Stimulated activated CD8-positive, alpha-beta memory T cell treated with anti-CD3 and anti-CD28 coated beads, Interleukin-7, amount 100 ng/mL, for 48 hours (primary cell): ENCODE measurements at regions not wholly inside any gene's neighbourhood (a gene's known extent, or its start where the extent isn't known, plus 50 kb on each side); places are given as distances from the start of the nearest gene placed in this dataset.
"Not testable (repeated sequence)": the region's sequence is repeated elsewhere in the genome, so short reads cannot be mapped to it uniquely, and the experiment has no call there.

Source experiments
- DNase-seq, 2 donors: peaks; one replicate each; pipeline ENCODE4 v3.0.0-alpha.2; 2020; ENCODE audit warnings: low read depth in 1 of 2; ENCODE audit errors: extremely low read depth in 1 of 2

- DNase-seq, result no peak
These were observed 368.6 kb upstream of the DPH6 start for GRCh38 chr15:35914573-35914972.

DNA sequence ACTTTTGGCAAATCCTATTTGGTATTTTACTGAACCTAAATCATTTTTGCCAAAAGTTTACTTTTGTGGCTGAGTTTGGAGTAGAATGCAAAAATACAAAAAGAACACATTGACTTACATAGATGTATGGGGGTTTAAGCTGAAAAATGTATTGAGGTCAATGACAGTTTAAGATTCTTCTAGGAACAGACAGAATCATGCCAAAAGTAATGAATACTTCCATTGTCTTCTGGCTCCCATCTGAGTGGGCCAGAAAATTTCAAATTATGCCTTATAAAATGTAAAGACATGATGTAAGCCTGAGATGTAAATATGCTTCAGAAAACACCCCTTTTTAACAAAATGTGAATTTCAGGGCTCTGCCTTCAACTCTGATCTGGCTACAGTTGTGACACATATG is 375.1 kb upstream of the DPH6 start:
- no peak for DNase-seq

DNA sequence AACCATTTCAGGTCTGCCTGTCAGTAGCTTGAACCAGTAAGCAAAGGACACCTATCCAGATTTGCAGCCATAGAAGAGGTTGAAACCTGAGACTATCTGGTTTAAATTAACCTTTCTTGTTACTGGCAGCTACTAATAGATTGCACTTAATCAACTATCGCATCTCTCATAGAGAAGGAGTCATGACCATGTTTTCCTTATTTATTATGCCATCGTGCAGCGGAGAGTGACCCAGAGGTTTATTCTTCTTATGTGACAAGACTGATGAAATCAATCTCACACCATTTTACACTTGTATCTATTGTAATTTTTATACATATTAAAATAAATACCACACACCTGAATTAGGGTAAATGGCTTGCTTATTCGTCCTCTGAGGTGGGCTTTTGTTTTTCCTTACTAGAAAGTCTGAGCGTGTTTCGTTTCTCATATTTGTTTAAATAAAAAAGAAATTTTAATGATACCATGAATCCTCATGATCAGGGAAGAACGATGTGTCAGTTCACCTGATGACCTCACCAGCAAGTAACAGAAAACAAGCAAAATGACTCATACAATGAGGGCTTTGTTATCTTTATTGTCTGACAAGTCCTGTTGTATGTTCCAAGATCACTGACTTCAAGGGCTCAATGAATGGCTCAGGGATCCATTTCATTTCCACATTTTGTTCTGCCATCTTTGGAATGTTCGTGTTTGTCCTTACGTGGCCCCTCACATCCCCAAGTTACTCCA is 379.5 kb upstream of the DPH6 start:
- no peak for DNase-seq

DNA sequence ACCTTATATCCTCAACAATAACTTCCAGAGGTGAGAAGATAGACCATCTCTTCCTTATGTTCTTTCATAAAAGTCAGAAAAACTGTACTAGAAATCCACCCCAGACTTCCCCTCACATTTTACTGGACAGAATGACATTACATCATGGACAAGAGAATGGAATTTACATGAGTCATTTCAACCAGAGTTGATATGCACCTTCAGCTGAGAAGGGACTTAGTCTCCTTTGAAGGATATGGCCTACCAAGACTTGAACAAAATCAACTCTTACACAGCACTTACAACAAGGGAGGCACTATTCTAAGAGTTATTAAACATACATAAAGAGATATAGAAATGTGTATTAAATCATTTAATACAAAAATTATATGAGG is 380.0 kb upstream of the DPH6 start:
- DNase-seq, result no peak

DNA sequence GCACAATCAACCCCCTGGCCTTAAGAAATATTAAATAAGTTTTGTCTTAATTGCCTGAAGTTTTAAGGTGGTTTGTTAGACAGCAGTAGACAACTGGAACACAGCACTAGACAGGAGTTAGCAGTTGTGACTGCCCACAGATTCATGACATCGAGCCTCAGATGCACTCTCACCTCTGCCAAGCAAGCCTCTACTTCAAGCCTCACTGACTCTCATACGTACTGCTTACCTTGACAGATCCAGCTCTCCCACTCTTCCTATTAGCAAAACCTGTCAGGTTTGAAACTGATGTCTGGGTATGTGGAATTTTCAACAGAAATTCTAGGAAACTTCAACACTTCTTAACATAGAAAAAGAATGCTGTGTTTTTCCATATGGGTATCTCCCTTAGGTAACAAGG is 382.9 kb upstream of the DPH6 start:
- no peak for DNase-seq

- no peak for DNase-seq
These were observed 383.9 kb upstream of the DPH6 start for GRCh38 chr15:35929740-35930444.

- no peak for DNase-seq
These were observed 385.9 kb upstream of the DPH6 start for GRCh38 chr15:35931799-35932341.

- DNase-seq, result no peak
These were observed 386.6 kb upstream of the DPH6 start for GRCh38 chr15:35932531-35932930.

DNA sequence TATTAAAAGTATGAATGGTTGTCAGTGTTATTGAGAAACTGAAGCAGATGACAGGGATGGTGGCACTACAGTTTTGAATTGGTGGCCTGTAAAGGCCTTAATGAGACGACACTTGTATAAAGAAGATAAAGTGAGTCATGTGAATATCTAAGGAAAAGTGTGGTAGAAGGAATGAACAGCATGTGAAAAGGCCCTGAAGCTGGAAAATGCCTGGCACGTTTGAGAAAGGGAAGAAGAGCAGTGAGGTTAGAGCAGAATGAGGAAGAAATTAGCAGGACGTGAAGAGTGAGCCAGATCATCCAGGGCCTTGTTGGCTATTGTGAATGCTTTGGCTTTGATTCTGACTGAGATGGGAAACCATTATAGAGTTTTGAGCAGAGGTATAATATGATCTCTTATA is 387.6 kb upstream of the DPH6 start:
- no peak for DNase-seq

- no peak for DNase-seq
These were observed 388.6 kb upstream of the DPH6 start for GRCh38 chr15:35934383-35935049.

- no peak for DNase-seq
These were observed 390.3 kb upstream of the DPH6 start for GRCh38 chr15:35936284-35936683.

DNA sequence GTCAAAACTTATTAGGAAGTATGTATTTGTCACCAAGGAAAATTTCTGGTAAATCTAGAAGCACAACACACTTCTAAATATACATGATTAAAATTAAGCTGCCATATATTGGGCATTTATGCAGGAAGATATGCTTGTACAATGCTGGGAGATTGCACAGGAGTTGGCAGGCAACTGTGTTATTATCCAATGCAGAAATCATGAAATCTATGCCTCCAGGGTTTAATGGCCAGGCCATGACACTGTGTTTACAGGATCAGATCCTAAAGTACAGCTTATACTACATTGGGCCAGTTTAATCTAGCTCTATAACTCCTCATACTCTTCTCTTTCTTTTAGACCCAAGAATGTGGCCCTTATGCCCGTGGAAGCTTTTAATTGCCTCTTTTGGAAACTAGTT is 391.4 kb upstream of the DPH6 start:
- no peak for DNase-seq

DNA sequence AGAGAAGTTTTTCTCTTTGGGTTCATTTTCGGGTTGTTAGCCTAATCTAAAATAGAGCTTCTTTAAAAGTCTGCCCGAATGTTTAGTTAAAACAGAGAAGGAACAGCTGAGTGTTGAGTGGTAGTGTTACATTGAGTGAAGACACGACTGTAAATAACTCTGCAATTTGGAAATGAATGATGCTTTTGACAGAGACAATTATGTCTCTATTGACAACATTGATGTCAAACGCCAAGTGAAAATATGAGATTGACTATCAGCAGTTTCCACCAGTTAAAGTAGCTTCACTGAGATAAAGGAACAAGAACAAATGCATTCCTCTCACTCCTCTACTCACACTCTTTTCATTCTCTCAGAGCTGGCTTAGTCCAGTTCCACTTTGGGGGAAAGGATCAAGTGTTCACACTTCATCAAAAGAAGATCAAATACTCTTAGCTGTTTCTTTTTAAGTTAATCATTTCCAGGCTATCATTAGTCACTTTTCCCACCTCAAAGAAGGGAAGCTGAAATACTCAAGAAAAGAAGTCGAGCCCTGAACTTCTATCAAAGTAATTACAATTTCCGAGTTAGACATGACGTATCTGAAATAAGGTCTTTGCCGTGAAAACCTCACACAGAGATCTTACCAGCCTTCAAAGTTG is 399.1 kb upstream of the DPH6 start:
- DNase-seq, result no peak

DNA sequence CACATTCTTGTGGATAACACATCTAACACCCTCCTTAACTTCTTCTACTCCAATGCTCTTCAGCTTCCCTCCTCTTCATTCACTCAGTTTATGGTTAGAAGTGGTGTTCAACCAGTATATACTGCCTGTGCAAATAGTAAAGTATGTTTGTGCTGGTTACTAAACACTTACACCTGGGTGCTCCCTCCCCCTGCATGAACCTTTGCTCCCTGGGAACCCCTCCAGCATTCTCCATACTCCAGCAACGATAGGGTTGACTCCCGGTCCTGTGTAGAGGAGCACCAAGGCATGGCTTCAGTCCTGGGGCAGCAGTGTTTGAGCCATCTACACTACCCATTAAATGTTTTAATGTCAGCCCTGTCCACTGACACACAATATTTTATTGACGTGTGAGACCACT is 407.5 kb upstream of the DPH6 start:
- no peak for DNase-seq

DNA sequence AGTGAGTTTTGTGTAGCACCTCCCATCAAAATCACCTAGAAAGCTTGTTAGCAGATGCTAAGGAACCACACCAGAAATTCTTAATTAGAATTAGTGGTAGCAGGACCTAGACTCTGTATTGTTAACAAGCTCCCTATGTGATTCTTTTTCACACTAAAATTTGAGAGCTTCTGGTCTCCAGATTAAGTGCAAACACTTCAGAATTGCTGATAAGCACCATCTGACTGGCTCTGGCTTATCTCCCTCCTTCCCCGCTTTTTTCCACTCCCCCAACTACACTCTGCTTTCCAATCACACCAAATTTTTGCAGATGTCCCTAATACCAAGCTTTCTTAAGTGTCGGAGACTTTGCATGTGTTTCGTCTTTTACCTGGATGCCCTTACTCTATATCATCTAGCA is 410.1 kb upstream of the DPH6 start:
- DNase-seq, result no peak

GRCh38 chr15:35958021-35958420 is 412.1 kb upstream of the DPH6 start:
- DNase-seq, result no peak

- DNase-seq, result no peak
These were observed 413.0 kb upstream of the DPH6 start for GRCh38 chr15:35958975-35959374.

DNA sequence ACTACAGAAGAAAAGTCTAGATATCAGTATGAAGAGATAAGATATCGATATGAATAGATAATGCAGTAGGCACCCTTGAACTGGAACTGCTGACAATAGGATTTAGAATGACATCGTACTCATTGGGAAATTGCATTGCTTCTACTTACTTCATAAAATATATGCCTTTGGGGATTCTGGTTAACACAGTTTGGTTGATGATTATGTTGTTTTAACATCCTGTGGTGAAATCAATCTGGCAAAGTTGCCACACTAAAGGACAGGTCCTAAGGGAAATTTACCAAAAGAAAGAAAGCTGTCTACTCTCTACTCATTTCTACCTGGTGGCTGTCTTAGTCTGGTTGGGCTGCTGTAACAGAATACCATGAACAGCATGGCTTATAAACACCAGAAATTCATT is 417.4 kb upstream of the DPH6 start:
- no peak for DNase-seq

DNA sequence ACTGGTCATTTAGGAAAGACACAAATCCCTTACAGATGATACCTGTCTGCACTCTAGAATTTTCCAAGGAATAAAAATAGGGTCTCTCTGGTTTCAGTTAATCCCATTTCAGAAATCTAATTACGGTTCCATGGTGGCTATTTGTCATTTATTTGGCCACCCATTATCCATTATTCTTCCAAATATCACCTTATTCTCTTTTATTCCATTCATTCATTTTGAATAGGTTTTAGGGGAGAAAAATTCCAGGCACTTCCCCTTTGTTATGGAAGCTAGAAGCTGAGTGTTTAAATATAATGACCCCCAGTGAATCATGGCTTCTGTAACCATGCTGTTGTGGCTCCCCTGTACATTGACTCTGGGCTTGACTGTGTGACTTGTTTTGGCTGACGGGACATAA is 420.8 kb upstream of the DPH6 start:
- DNase-seq, result no peak

- not testable (repeated sequence) for DNase-seq
These were observed 422.0 kb upstream of the DPH6 start for GRCh38 chr15:35967968-35968367.

- no peak for DNase-seq
These were observed 427.1 kb upstream of the DPH6 start for GRCh38 chr15:35973029-35973428.
